Bronchial epithelial cell (primary cell): ENCODE measurements at regions not wholly inside any gene's neighbourhood (a gene's known extent, or its start where the extent isn't known, plus 50 kb on each side); places are given as distances from the start of the nearest gene placed in this dataset.
A peak's percentile ranks its signal among the peaks of the same experiment; 100 is the strongest.

Experiments used
- DNase-seq: peaks from one replicate; pipeline ENCODE4 v3.0.0-alpha.2; 2010; ENCODE audit warnings: low read depth
- FAIRE-seq: peaks from 2 replicates; lab custom pipeline; 2011; peaks lifted over from hg19 to GRCh38; lab: Jason Lieb, UNC
- H3K27me3 ChIP-seq: 2 replicates; pipeline ENCODE4 v1.5.1; 2011; ENCODE audit warnings: low read length; ENCODE audit not compliant: control insufficient read depth, insufficient read depth
- H3K36me3 ChIP-seq: 2 replicates; pipeline ENCODE4 v1.5.1; 2011; ENCODE audit warnings: low read length; ENCODE audit not compliant: control insufficient read depth, insufficient read depth
- H3K4me3 ChIP-seq: 2 replicates; pipeline ENCODE4 v1.5.1; 2011; ENCODE audit warnings: mild to moderate bottlenecking, low read depth, low read length, control low read depth
- CTCF ChIP-seq: IDR thresholded peaks from 2 replicates; pipeline ENCODE4 v1.5.1; 2011; ENCODE audit warnings: mild to moderate bottlenecking, moderate library complexity, low read length, control low read depth, inconsistent platforms; ENCODE audit not compliant: insufficient read depth, severe bottlenecking

- no peak for FAIRE-seq
- Histone ChIP-seq H3K4me3 (no peak overlapping the region), H3K27me3 (no peaks in the 10 kb centered on the region), H3K36me3 (no peaks in the 10 kb centered on the region)
- DNase-seq, result no peak
- TF ChIP-seq CTCF, result no peak
These were observed 308.5 kb downstream of the KCNS3 start for GRCh38 chr2:18186816-18187613.

DNA sequence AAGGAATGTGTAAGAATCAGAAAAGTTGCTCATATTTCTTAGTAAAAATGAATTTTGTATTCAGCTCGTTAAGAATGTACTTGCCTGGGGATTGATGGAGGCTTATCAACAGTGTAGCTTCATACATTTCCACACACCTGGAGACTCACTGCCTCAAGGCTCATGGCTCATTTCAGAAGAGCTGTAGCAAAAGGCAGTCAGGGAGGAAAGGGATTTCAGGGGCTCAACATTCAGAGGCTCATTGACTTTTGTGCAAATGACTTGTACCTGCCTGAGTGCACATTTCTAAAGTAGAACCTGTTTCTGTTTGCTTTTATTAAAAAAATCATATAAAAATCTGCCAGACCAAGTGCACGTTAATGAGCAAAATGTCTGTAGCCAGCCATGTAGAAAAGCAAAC is 304.4 kb downstream of the KCNS3 start:
- no peak for TF ChIP-seq CTCF
- H3K36me3 ChIP-seq, result no peaks in the 10 kb centered on the region
- FAIRE-seq (no peak), DNase-seq (no peak)
- no peak overlapping the region for H3K4me3 ChIP-seq
- H3K27me3 ChIP-seq, result no peaks in the 10 kb centered on the region

GRCh38 chr2:18180912-18181311 is 302.4 kb downstream of the KCNS3 start:
- TF ChIP-seq CTCF, result no peak
- DNase-seq (no peak), FAIRE-seq (no peak)
- Histone ChIP-seq H3K4me3 (no peak overlapping the region), H3K27me3 (no peaks in the 10 kb centered on the region), H3K36me3 (no peaks in the 10 kb centered on the region)

DNA sequence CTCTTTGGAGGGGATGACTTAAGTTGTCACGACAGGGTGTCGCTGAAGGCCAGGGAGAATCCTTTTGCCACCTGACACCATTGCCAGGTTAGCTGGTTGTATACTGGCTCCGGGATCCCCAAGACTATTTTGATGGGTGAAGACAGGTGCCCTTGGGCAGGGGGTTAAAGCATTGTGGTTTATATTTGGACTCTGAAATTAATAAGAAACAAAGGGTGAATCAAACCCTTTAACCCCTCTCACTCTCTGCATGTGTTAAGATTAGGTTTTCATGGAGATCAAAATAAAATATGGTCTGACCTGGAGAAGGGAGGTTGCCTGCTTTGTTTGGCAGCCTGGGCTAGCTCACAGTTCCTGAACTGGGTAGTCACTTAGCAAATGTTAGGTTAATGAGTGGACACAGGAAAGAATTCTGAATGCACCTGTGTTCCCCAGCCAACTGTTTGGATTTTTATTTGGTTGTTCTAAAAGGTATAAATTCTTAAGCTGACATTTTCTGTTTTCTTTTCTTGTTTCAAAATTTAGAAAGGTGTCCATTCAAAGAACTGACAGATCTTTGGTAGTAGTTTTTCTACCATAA is 301.7 kb downstream of the KCNS3 start:
- H3K27me3 ChIP-seq, result no peaks in the 10 kb centered on the region
- FAIRE-seq, result no peak
- H3K36me3 ChIP-seq, result no peaks in the 10 kb centered on the region
- no peak for TF ChIP-seq CTCF
- H3K4me3 ChIP-seq, result no peak overlapping the region
- no peak for DNase-seq

DNA sequence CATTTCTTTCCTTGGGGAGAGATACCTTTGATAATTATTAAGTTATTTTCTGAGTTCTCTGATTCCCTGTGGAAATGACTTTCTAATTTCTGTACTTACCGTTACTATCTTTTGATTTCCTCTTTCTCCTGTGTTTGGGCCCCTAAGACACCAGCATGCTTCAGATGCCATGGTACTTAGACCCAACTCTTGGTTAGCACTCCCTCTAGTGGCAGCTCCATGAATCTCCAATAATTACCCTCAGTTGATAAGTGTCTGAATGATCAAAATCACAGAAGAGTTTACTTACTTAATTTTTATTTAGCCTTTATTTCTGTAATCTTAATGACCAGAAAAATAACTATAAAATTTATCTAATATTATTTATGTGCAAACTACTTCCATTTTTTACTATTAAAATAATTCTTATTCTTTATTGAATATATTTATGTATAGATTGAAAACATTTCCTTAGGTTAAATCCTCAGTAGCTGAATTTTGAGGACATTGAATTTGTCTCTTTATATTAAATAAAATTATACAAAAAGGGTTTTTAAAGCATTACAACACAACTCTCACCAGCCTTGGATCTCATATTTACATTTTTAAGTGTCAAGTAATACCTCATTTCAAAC is 300.4 kb downstream of the KCNS3 start:
- Histone ChIP-seq H3K36me3 (no peaks in the 10 kb centered on the region), H3K27me3 (no peaks in the 10 kb centered on the region), H3K4me3 (no peak overlapping the region)
- FAIRE-seq, result no peak
- peak; percentile 66 for TF ChIP-seq CTCF
- DNase-seq, result peak; percentile 68
